PFSK-1 (cell line): ENCODE measurements at regions not wholly inside any gene's neighbourhood (a gene's known extent, or its start where the extent isn't known, plus 50 kb on each side); places are given as distances from the start of the nearest gene placed in this dataset.

Source experiments
- FOXP2 ChIP-seq: optimal IDR thresholded peaks from 2 replicates; pipeline ENCODE3; 2011; ENCODE audit warnings: borderline replicate concordance, control low read depth, inconsistent platforms; ENCODE audit not compliant: insufficient read depth; ENCODE audit errors: extremely low read length, extremely low read depth
- POLR2AphosphoS5 ChIP-seq: IDR thresholded peaks from 2 replicates; pipeline ENCODE4 v1.6.1; 2012; ENCODE audit warnings: low read depth, mild to moderate bottlenecking, control low read depth, low read length, moderate library complexity
- REST ChIP-seq, 2 experiments: IDR thresholded peaks; 2 replicates each; pipeline versions ENCODE4 v1.6.1 to v1.8.0; 2011 to 2012; ENCODE audit warnings: low read depth in 2 of 2, low read length in 2 of 2, control low read depth in 1 of 2, inconsistent platforms in 1 of 2, mild to moderate bottlenecking in 1 of 2, moderate library complexity in 1 of 2; ENCODE audit not compliant: insufficient read depth in 1 of 2
- SIN3A ChIP-seq: IDR thresholded peaks from 2 replicates; pipeline ENCODE4 v1.6.1; 2012; ENCODE audit warnings: mild to moderate bottlenecking, low read length, moderate library complexity, borderline replicate concordance; ENCODE audit not compliant: insufficient read depth
- TAF1 ChIP-seq: IDR thresholded peaks from 2 replicates; pipeline ENCODE4 v1.6.1; 2012; ENCODE audit warnings: low read length, control low read depth, borderline replicate concordance; ENCODE audit not compliant: insufficient read depth

GRCh38 chr12:90170740-90171139 lies 462.1 kb upstream of the ATP2B1 start:
- TF ChIP-seq POLR2AphosphoS5 (no peak), SIN3A (no peak), REST (IDR thresholded peaks at IDR 0.05; ENCODE audit: insufficient read depth in 1 of 2, low read depth in 2 of 2, low read length in 2 of 2) (no peak), TAF1 (no peak), FOXP2 (no peak)

- no peak for TF ChIP-seq TAF1
- TF ChIP-seq FOXP2: no peak
- TF ChIP-seq POLR2AphosphoS5: no peak
- TF ChIP-seq SIN3A: no peak
Observed at GRCh38 chr12:90167518-90168208, 459.0 kb upstream of the ATP2B1 start.

- TF ChIP-seq SIN3A (no peak), POLR2AphosphoS5 (no peak)
Observed at GRCh38 chr12:90166671-90167070, 458.0 kb upstream of the ATP2B1 start.

- no peak for TF ChIP-seq POLR2AphosphoS5
- TF ChIP-seq SIN3A: no peak
- TF ChIP-seq TAF1: no peak
- TF ChIP-seq FOXP2: no peak
- TF ChIP-seq REST (IDR thresholded peaks at IDR 0.05; ENCODE audit: insufficient read depth in 1 of 2, low read depth in 2 of 2, low read length in 2 of 2): no peak
Observed at GRCh38 chr12:90166012-90166411, 457.4 kb upstream of the ATP2B1 start.

GRCh38 chr12:90163975-90164374 lies 455.3 kb upstream of the ATP2B1 start:
- no peak for TF ChIP-seq SIN3A
- TF ChIP-seq FOXP2: no peak
- no peak for TF ChIP-seq REST (IDR thresholded peaks at IDR 0.05; ENCODE audit: insufficient read depth in 1 of 2, low read depth in 2 of 2, low read length in 2 of 2)
- no peak for TF ChIP-seq POLR2AphosphoS5
- no peak for TF ChIP-seq TAF1

GRCh38 chr12:90153827-90154226 lies 445.2 kb upstream of the ATP2B1 start:
- no peak for TF ChIP-seq TAF1
- no peak for TF ChIP-seq FOXP2
- TF ChIP-seq REST (IDR thresholded peaks at IDR 0.05; ENCODE audit: insufficient read depth in 1 of 2, low read depth in 2 of 2, low read length in 2 of 2): no peak
- TF ChIP-seq SIN3A: no peak
- no peak for TF ChIP-seq POLR2AphosphoS5
